ENCODE measurements at regions not wholly inside any gene's neighbourhood (a gene's known extent, or its start where the extent isn't known, plus 50 kb on each side); places are given as distances from the start of the nearest gene placed in this dataset.

- no peak for TF ChIP-seq ATF3 (IDR thresholded peaks at IDR 0.05)
- no peak for TF ChIP-seq SP1 (IDR thresholded peaks at IDR 0.05)
- TF ChIP-seq HNF4A (conservative IDR thresholded peaks at IDR 0.05) = no peak
- TF ChIP-seq, protein P1, sequence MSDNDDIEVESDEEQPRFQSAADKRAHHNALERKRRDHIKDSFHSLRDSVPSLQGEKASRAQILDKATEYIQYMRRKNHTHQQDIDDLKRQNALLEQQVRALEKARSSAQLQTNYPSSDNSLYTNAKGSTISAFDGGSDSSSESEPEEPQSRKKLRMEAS (IDR thresholded peaks at IDR 0.05) = no peak
- TF ChIP-seq REST (IDR thresholded peaks at IDR 0.05) = no peak
- TF ChIP-seq RXRA (IDR thresholded peaks at IDR 0.05) = no peak
- TF ChIP-seq EGR1 (IDR thresholded peaks at IDR 0.05; ENCODE audit: low read depth in 2 of 2) = no peak
- TF ChIP-seq, protein P2, sequence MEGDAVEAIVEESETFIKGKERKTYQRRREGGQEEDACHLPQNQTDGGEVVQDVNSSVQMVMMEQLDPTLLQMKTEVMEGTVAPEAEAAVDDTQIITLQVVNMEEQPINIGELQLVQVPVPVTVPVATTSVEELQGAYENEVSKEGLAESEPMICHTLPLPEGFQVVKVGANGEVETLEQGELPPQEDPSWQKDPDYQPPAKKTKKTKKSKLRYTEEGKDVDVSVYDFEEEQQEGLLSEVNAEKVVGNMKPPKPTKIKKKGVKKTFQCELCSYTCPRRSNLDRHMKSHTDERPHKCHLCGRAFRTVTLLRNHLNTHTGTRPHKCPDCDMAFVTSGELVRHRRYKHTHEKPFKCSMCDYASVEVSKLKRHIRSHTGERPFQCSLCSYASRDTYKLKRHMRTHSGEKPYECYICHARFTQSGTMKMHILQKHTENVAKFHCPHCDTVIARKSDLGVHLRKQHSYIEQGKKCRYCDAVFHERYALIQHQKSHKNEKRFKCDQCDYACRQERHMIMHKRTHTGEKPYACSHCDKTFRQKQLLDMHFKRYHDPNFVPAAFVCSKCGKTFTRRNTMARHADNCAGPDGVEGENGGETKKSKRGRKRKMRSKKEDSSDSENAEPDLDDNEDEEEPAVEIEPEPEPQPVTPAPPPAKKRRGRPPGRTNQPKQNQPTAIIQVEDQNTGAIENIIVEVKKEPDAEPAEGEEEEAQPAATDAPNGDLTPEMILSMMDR (IDR thresholded peaks at IDR 0.05; ENCODE audit: low read depth, low read length, missing input control) = no peak
- TF ChIP-seq NR2F2 (IDR thresholded peaks at IDR 0.05) = no peak
- no peak for TF ChIP-seq RAD21 (IDR thresholded peaks at IDR 0.05)
- no peak for TF ChIP-seq FOXA1 (IDR thresholded peaks at IDR 0.05)
- TF ChIP-seq YY1 (IDR thresholded peaks at IDR 0.05) = no peak
- TF ChIP-seq HNF4G (IDR thresholded peaks at IDR 0.05) = no peak
- TF ChIP-seq ZBTB33 (IDR thresholded peaks at IDR 0.05) = no peak
- no peak overlapping the region for H3K27ac ChIP-seq (ENCODE audit: low read depth in 1 of 2, low read length in 2 of 2)
- H3K4me1 ChIP-seq (ENCODE audit: control insufficient read depth in 4 of 4, insufficient read depth in 4 of 4, low read length in 3 of 4) = no peaks in the 10 kb centered on the region
- H3K9ac ChIP-seq (ENCODE audit: low read depth in 1 of 2, low read length in 2 of 2) = no peak overlapping the region
- no peak for DNase-seq (ENCODE audit: low spot score)
- 92% methylated on average over 11 of the region's 11 CpGs for WGBS
- no peaks in the 10 kb centered on the region for H3K27me3 ChIP-seq (ENCODE audit: control insufficient read depth in 4 of 4, insufficient read depth in 4 of 4, low read length in 3 of 4)
- no peak overlapping the region for H3K4me3 ChIP-seq (ENCODE audit: low read depth in 1 of 3, low read length in 3 of 3)
- H3K36me3 ChIP-seq (ENCODE audit: control insufficient read depth in 4 of 4, insufficient read depth in 3 of 4, low read depth in 1 of 4, low read length in 3 of 4) = no peaks in the 10 kb centered on the region
- no peaks in the 10 kb centered on the region for H3K9me3 ChIP-seq (ENCODE audit: control insufficient read depth in 4 of 4, low read length in 3 of 4)
These were observed 251.8 kb downstream of the MAF start for GRCh38 chr16:79348521-79349306.

DNA sequence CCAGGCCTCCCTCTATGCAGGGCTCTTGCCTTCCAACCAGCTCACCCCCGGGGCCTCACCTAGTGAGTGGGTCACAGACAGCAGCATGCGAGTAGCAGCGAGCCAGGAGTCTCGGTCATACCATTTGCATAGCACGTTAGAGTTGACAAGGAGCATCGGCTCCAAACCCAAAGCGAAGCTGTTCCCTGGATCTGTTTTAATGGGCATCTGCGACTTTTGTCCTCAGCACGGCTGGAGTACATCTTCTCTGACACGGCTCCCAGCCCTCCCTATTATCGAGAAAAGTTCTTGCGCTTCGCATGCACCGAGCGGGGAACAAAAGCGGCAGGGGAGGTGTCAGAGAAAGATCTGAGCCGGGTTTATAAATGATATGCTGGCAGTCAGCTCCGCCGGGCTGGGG lies 253.3 kb downstream of the MAF start:
- no peak overlapping the region for H3K9ac ChIP-seq (ENCODE audit: low read depth in 1 of 2, low read length in 2 of 2)
- H3K27me3 ChIP-seq (ENCODE audit: control insufficient read depth in 4 of 4, insufficient read depth in 4 of 4, low read length in 3 of 4) = no peaks in the 10 kb centered on the region
- H3K36me3 ChIP-seq (ENCODE audit: control insufficient read depth in 4 of 4, insufficient read depth in 3 of 4, low read depth in 1 of 4, low read length in 3 of 4) = no peaks in the 10 kb centered on the region
- no peak for DNase-seq (ENCODE audit: low spot score)
- no peaks in the 10 kb centered on the region for H3K4me1 ChIP-seq (ENCODE audit: control insufficient read depth in 4 of 4, insufficient read depth in 4 of 4, low read length in 3 of 4)
- WGBS = 77% methylated on average over 19 of the region's 19 CpGs
- H3K4me3 ChIP-seq (ENCODE audit: low read depth in 1 of 3, low read length in 3 of 3) = no peak overlapping the region
- H3K9me3 ChIP-seq (ENCODE audit: control insufficient read depth in 4 of 4, low read length in 3 of 4) = no peaks in the 10 kb centered on the region
- no peak overlapping the region for H3K27ac ChIP-seq (ENCODE audit: low read depth in 1 of 2, low read length in 2 of 2)
- TF ChIP-seq REST (IDR thresholded peaks at IDR 0.05) (no peak), EGR1 (IDR thresholded peaks at IDR 0.05; ENCODE audit: low read depth in 2 of 2) (no peak), JUND (IDR thresholded peaks at IDR 0.05) (no peak), ATF3 (IDR thresholded peaks at IDR 0.05) (no peak)
- TF ChIP-seq, protein P2 (IDR thresholded peaks at IDR 0.05; ENCODE audit: low read depth, low read length, missing input control) = no peak
